ENCODE measurements at regions not wholly inside any gene's neighbourhood (a gene's known extent, or its start where the extent isn't known, plus 50 kb on each side); places are given as distances from the start of the nearest gene placed in this dataset.

DNA sequence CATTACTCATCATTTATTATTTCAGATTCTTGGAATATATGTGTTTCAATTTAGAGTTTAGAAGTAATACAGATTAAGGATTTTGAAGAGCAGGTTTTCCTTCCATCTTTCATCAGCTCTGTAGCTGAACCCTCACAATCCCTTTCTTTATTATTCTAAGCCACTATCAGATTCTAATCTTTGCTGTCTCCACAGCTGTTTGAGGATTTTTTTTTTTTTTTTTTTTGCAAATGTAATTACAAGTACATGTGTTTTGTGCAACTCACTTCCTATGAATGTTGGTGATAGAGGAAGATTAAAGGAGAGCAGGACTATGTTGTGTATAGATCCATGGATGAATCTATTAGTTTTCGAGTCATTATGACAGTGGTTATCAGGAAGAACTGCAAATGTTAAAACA is 87.4 kb upstream of the TENM3 start:
- 90 to 93% (median 91%) methylated on average over 1 of the region's 1 CpG for WGBS, 3 donors
- H3K27ac ChIP-seq (ENCODE audit: low read depth, low read length), result no peak overlapping the region

GRCh38 chr4:182163180-182163579 is 80.0 kb upstream of the TENM3 start:
- 62 to 74% (median 69%) methylated on average over 8 of the region's 8 CpGs for WGBS, 3 donors
- H3K27ac ChIP-seq (ENCODE audit: low read depth, low read length), result no peak overlapping the region

- no peak overlapping the region for H3K27ac ChIP-seq (ENCODE audit: low read depth, low read length)
- 69 to 77% (median 73%) methylated on average over 5 of the region's 5 CpGs for WGBS, 3 donors
Measured at GRCh38 chr4:182169572-182169971, 73.6 kb upstream of the TENM3 start.

- 70 to 87% (median 84%) methylated on average over 3 of the region's 3 CpGs for WGBS, 3 donors
- H3K27ac ChIP-seq (ENCODE audit: low read depth, low read length), result no peak overlapping the region
Measured at GRCh38 chr4:182169987-182170386, 73.2 kb upstream of the TENM3 start.

DNA sequence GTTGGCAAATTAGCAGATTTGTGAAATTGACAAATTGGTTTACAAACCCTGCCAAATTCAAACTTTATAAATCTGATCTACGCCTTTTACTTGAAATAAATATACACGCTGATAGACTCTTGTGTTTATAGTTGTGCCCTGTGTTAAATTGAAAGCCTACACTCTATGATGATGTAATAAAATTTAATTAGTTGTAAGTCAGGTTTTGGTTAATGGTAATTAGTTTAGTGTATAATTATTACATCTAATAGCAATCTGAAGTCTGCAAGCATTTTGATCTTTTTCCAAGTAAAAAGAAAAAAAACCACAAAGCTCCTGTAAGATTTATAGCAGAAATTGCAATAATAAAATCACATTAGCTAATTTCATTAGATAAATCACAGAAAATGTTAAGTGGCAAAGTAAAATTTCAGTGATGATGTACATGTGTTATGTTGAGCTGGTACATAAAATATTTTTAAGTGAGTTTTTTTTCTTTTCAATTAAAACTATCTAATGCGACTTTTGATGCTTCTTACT is 72.7 kb upstream of the TENM3 start:
- WGBS, 3 donors, result 75 to 92% (median 85%) methylated on average over 3 of the region's 3 CpGs
- H3K27ac ChIP-seq (ENCODE audit: low read depth, low read length), result no peak overlapping the region

GRCh38 chr4:182174979-182175378 is 68.2 kb upstream of the TENM3 start:
- H3K27ac ChIP-seq (ENCODE audit: low read depth, low read length), result no peak overlapping the region
- 76 to 85% (median 80%) methylated on average over 1 of the region's 1 CpG for WGBS, 3 donors

DNA sequence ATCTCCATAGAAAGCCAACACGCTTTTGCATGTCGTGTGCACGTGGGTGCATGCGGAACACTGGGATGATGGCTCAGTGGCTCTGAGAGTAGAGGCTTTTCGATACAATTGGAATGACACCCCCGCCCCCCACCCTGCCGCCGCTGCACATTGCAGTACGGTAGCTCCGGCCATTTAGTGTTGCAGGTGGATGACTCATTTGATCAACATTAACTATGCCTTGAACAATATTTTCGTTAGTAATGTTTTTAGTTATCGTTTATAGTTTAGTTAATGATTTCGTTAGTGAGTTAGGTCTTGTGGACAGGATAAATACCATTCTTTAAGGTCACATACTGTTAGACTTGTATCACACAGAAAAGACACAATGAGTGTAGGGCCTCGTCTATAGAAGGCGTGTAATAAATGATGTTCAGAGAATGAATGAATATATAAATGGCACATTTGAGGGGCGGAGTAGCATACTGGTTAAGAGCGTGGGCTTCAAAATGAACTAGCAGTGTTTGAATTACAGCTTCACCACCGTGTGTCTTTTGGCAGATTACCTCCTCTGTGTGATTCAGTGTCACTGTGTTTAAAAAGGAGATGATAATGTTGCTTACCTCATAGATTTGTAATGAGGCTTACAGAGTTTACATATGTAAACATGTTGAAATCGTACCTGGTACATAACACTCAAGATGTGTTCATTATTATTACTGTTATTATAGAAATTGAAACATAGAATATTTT is 67.2 kb upstream of the TENM3 start:
- 86% methylated on average over 19 of the region's 19 CpGs for WGBS, 3 donors

GRCh38 chr4:182177166-182177565 is 66.0 kb upstream of the TENM3 start:
- H3K27ac ChIP-seq (ENCODE audit: low read depth, low read length), result no peak overlapping the region
- WGBS, 3 donors, result 80 to 87% (median 83%) methylated on average over 6 of the region's 6 CpGs

More for the DNA sequence above, 67.2 kb upstream of the TENM3 start:
- H3K27ac ChIP-seq (ENCODE audit: low read depth, low read length), result no peak overlapping the region

- 74 to 87% (median 85%) methylated on average over 1 of the region's 1 CpG for WGBS, 3 donors
Measured at GRCh38 chr4:182179105-182179504, 64.1 kb upstream of the TENM3 start.

GRCh38 chr4:182179751-182180150 is 63.5 kb upstream of the TENM3 start:
- no peak overlapping the region for H3K27ac ChIP-seq (ENCODE audit: low read depth, low read length)
- 61 to 73% (median 71%) methylated on average over 1 of the region's 1 CpG for WGBS, 3 donors

More at GRCh38 chr4:182179105-182179504, 64.1 kb upstream of the TENM3 start:
- no peak overlapping the region for H3K27ac ChIP-seq (ENCODE audit: low read depth, low read length)

DNA sequence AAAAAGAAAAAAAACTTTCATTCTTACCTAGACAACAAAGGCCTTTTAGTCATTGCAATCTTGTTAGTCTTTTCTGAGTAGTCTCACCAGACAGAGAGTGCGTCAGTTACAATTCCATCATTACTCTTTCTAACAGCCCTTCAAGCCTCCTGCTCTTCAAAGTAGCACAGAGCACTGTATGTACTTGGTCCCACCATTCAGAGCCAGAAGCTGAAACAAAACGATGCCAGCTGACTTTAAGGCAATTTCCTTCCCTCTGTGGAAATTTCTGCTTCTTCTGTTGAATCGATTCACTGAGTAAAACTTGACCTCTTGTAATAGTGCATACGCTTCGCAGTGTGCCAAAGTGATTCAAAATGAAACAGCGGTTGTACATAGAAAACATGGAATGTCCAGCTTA is 57.7 kb upstream of the TENM3 start:
- WGBS, 3 donors, result 75 to 84% (median 76%) methylated on average over 6 of the region's 6 CpGs

DNA sequence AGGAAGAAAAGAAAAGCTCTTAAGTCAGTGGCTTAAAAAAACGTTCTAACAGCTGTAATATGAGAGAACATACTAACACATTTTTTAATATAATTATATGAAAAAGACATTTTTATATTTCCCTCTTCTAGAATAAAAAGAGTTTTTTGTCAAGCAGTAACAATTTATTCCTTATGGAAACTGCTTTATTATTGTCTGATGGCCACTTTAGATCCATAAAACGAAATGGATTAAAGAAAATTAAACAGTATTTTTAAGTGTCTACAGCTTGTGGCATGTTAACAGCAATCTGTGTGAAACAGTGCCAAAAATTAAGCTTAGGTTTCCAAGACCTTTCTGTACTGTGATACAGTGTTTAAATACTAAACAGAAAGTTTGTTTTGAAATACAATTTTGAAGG is 55.5 kb upstream of the TENM3 start:
- 26 to 34% (median 26%) methylated on average over 2 of the region's 2 CpGs for WGBS, 3 donors

More for the DNA sequence above, 57.7 kb upstream of the TENM3 start:
- H3K27ac ChIP-seq (ENCODE audit: low read depth, low read length), result no peak overlapping the region

GRCh38 chr4:182188622-182189021 is 54.6 kb upstream of the TENM3 start:
- H3K27ac ChIP-seq (ENCODE audit: low read depth, low read length), result no peak overlapping the region
- 86 to 91% (median 87%) methylated on average over 3 of the region's 3 CpGs for WGBS, 3 donors

More for the DNA sequence above, 55.5 kb upstream of the TENM3 start:
- no peak overlapping the region for H3K27ac ChIP-seq (ENCODE audit: low read depth, low read length)

DNA sequence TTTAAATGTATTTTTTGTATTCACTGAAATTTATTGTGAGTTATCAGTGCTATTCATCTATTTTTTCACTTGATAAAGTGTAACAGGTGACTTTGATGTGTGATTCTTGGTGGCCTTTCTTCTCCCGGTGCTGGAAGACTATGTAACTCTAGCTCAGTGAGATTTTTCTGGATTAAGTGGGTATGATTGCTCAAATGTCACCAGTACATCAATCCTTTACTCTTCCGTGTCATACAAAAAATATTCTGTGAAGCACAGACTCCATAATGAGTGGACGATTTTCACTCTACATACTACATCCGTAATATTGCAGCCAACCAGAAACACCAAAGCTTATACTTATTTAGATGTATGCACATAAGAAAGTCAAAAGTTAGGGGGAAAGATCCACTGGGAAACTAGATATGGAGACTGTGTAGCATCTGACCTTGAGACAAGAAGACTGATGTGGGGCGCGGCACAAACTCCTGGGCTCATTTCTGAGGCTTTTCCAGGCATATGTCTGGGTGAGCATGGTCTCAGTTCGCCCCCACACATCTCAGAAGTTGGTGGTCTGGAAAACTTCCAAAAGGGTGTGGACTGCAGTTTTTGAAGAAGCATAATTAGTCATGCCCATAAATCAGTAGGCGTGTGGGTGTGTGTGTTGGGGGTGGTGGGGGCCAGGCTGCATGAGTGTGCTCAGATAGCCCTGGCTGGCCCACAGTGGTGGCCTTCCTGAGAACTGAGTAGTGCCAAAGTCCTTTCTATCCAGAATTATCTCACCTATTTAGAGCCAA is 53.9 kb upstream of the TENM3 start:
- WGBS, 3 donors, result 59 to 82% (median 62%) methylated on average over 8 of the region's 8 CpGs
- no peak overlapping the region for H3K27ac ChIP-seq (ENCODE audit: low read depth, low read length)

DNA sequence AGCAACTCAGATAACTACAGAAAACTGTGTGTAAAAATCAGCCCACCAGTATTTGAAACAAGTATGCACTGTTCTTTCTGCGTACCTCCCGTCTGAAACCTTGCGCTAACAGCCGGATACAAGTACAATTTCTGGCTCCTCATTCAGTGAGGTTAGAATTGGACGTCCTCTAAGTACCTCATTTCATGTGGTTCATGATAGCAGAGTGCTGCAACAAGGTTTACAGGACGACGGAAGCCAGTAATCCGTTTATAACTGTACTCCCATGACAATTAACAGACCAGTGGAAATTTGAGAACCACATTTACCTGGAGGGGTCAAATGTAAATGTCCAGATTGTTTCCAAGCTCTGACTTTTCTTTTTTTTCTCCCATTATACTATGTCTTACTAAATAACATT is 52.9 kb upstream of the TENM3 start:
- 50 to 70% (median 57%) methylated on average over 8 of the region's 8 CpGs for WGBS, 3 donors
- no peak overlapping the region for H3K27ac ChIP-seq (ENCODE audit: low read depth, low read length)

DNA sequence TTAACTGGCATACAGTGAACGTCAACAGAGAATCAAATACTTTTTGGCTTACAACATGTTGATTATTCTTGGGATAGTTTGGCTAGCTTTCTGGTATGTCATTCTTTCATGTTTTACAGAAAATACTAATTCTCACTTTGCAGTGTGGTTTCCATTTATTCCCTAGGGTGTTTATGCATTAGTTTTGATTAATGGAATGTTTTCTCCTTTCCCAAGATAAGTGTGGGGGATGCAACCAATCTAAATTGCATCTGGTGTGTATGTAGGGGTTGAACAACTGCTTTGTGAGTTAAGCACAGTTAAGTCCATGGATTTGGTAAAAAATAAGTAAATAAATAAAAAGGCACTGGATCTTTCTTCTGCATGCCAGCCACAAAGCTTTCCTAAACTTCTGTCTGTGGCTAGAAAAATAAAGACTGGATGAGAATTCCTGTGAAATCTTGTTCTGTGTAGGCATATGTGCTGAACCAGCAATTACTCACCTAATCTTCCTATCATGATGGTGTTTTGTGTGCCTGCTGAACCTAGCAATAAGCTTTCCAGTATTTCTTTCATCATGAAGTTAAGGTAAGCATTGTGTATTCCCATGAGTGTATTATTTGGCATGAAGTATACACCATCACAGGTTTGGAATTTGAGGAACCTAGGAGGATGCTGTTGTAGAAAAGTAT is 50.6 kb upstream of the TENM3 start:
- no peak overlapping the region for H3K27ac ChIP-seq (ENCODE audit: low read depth, low read length)
- 38 to 54% (median 52%) methylated on average over 1 of the region's 1 CpG for WGBS, 3 donors

- H3K27ac ChIP-seq (ENCODE audit: low read depth, low read length), result no peak overlapping the region
- WGBS, 3 donors, result 87 to 89% (median 87%) methylated on average over 8 of the region's 8 CpGs
Measured at GRCh38 chr4:182193311-182193710, 49.9 kb upstream of the TENM3 start.
